GM18520 (cell line): ENCODE measurements at regions not wholly inside any gene's neighbourhood (a gene's known extent, or its start where the extent isn't known, plus 50 kb on each side); places are given as distances from the start of the nearest gene placed in this dataset.

ENCODE experiments used
- ATAC-seq: cut with Tn5 transposase; IDR thresholded peaks from one replicate; pipeline ENCODE4 v1.9.1; 2021; ENCODE audit not compliant: unreplicated experiment

DNA sequence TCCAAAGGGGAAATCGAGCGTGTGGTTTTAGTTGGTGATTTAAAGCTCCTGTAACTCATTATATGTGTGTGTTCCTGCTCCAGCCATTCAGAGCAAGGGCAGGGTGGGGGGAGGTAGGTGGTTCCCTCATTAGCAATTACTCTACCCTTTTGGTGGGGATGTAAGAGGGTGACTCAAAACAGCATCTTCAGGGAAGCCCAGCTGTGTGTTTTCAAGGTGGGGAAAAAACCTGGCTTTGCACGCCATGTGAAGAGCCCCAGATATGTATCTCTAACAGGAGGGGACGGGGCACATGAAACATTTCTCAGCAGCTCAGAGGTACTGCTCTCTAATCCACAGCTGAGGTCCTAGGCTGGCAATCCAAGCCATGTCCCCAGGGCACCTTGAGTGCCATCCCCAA, 241.3 kb upstream of the ZFHX3 start:
- peak; percentile 88 for ATAC-seq

DNA sequence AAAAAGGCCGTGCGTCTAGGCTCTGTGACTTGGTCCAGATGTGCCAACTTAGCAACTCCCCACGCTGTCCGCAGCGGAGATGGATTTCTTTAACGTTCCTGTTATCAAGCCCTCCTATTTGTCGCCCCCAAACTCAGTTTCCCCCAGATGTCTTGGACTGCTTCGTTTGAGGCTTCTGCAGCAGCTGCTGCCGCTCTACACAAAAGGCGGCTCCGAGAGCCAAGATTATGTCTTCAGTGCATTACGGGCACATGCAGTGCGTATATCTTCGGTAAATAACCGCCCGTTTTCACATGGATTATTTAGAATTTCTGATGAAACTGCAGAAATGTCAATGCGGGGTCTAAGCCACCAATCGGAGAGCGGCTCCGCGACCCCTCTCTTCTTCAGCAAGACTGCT, 240.6 kb upstream of the ZFHX3 start:
- no peak for ATAC-seq

DNA sequence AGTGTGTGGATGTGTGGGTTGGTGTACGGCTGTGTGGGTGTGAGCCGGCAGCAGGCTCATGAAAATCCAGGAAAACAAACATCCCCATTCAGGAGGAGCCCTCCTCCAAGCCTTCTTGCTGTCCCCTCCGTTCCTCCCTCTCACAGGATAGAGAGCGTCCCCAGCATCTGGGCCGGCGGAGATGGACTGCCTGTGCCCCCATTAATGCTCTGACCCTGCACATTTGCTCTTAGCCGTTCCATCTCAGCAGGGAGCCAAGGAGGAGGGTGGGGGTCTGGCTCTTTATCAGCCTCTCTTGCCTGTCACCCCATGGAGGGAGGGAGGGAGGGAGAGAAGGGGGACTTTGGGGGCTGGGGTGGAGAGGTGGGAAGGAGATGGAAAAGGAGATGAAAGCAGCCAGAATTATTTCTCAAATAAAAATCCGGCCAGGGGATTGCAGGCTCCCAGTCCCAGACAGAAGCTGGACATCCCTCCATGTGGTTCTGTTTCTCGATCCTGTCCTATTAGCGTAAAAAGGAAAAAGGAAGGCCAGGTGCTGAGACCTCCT, 240.0 kb upstream of the ZFHX3 start:
- no peak for ATAC-seq

DNA sequence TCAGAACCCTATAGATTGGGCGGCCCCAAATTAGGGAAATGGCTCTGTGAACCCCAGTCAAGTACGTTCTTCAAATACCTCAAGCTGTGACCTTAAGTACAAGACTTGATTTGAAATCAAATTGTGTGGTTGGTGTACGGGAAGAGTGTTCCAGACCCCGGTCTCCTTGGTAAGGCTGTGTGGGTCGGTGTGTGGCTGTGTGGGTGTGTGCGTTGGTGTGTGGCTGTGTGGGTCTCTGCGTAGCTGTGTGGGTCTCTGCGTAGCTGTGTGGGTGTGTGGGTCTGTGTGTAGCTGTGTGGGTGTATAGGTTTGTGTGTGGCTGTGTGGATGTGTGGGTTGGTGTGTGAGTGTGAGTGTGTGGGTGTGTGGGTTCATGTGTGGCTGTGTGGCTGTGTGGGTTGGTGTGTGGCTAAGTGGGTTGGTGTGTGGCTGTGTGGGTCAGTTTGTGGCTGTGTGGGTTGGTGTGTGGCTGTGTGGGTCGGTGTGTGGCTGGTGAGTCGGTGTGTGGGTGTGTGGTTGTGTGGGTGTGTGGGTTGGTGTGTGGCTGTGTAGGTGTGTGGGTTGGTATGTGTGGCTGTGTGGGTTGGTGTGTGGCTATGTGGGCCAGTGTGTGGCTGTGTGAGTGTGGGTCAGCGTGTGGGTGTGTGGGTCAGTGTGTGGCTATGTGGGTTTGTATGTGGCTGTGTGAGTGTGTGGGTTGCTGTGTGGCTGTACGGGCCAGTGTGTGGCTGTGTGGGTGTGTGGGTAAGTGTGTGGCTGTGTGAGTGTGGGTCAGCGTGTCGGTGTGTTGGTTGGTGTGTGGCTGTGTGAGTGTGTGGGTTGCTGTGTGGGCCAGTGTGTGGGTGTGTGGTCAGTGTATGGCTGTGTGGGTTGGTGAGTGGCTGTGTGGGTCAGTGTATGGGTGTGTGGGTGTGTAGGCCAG, 238.7 kb upstream of the ZFHX3 start:
- ATAC-seq: no peak

DNA sequence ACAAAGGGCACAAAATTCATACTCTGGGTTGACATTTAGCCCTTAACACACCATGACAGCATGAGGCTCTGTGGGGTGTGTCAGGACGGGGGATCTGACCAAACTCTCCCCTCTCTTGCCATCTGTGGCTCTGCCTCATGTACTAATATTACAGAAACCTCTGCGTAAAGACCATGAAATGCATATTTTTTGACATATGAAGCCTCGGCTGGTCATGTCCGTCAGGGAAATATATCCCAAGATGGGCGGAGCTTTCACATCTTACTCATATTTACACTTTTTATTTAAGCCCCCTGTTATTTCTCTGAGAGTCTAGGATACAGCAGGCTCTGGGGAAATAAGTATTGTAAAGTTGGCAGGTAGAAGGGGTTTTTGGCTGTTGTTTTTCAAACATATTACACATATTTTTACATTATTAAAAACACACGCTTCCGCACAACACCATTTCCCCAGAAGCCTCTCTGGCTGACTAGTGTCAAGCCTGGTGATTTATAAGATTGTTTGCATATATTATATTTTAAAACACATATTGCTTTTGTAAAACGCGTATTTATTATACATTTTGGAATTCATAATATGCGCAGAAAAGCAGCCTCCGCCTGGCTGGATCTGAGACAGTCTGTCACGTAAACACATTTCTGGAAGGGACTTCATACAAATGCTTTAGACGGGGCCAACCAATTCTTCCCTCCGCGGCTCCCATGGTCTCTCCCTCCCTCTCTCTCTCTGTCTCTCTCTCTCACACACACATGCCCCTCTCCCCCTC, 237.7 kb upstream of the ZFHX3 start:
- ATAC-seq: no peak

DNA sequence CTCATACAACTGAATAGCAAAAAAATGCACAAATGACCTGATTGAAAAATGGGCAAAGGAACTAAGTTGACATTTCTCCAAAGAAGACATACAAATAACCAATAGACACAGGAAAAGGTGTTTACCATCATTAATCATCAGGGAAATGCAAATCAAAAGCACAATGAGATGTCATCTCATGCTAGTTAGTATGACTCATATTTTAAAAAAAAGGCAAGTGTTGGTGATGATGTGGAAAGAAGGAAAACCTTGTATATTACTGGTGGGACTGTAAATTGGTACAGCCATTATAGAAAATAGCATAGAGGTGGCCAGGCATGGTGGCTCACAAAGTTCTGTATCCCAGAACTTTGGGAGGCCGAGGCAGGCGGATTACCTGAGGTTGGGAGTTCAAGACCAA, 232.5 kb upstream of the ZFHX3 start:
- ATAC-seq: no peak

DNA sequence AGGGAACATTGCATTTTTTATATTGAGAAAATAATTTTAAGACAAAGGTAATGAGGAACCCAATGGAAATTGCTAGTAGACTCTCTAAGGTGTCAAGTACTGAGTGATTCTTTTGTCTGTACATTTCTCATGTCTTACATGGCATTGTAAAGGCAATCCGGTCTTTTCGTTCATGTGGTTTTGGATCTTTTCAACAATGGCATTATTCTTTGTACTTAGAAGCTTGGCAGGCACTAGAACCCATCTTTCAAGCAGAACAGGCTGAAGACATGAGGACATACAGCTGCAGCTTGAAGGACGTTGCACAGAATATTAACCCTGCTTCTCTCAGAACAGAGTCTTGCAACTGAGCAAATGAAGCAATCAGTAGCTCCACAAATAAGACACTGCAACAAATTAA, 231.5 kb upstream of the ZFHX3 start:
- no peak for ATAC-seq

DNA sequence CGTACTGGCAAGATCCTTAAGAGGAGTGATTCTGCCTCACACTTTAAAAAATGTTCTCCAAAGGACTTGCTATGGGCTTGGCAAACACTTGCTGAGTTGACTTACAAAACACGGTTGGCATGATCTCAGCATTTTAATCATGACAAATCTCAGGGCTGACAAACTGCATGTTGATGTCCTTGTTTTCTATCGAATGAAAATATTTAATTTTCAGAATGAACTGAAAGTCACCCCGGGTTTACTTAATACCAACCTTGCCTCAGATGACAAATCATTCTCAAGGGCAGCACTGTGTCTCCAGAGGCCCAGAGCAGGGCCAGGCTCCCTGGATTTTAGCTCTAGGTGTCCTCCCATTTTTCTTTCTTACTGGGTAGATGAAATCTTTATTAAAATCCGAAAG, 229.1 kb upstream of the ZFHX3 start:
- ATAC-seq: no peak

DNA sequence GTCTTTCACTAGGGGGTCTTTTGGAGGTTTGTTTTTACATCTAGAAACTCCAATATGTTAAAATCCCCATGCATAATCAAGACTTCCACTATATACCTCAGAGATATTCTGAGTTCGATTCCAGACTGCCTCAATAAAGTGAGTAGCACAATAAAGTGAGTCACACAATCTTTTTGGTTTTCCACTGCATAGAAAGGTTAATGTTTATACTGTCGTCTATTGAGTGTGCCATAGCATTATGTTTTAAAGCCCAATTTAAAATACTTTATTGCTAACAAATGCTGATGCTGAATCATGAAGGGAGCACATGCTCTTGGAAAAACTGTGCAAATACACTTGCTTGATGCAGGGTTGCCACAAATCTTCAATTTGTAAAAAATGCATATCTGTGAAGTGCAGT, 227.5 kb upstream of the ZFHX3 start:
- ATAC-seq: no peak

DNA sequence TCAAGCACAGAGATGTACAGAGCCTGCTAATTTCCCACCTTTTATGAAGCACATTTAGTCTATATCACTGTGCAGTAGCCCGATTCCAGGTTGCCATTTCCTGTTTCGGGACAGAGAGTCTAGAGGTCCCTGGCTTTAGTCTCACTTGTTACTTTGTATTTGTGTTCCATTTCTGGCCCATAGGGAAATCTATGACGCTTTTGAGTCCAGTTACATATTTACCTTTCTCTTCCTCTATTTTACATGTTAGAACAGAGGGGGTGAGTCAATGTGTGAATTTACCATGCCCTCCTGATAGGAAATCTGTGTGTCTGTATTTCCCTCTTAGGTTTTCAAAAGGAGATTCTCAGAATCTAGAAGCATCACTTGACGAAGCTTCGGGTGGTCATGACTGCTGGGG, 227.1 kb upstream of the ZFHX3 start:
- ATAC-seq: no peak

DNA sequence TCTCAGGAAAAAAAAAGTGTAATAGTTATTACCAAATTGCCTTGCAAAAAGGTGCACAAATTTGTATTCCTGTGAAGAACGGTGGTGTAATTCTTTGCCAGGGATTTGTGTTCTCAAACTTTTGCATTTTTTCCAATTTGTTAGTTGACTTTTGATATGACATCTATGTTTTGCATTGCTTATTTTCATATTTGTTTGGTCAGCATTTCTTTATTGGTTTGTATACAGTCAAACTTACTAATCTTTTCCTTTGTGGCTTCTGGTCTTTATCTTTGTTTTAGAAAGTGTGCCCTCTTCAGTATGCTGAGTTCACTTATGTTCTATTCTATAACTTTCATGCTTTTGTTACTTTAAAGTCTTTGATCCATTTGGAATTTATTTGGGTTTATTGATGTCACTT, 226.2 kb upstream of the ZFHX3 start:
- no peak for ATAC-seq

DNA sequence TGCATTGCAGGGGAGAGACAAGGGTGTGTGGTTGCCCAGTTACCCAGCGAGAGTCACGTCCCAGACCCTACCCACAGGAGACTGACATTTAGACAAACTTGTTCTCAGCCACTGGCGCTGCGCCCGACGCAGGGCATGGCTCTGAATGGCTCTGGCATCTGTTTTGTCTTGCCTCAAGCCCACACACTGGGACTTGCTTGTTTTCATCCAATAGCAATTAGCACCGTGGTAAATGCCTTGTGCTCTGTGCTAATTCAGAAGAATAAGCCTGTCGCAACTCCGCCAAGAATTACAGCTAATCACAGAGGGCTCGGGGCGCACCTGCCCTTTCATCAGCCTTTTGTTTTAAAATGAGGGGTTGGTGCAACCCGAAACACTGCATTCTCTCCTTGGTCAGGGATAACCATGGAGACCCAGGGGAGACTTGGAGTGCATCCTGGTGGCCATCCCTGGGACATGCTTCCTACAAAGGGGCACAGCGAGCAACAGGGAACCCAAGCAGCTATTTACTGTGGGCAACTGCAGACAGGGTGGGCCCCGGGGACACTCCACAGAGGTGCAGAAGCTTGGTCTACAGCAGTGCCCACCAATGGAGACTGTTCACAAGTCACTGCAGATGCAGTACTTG, 220.6 kb upstream of the ZFHX3 start:
- ATAC-seq: no peak

DNA sequence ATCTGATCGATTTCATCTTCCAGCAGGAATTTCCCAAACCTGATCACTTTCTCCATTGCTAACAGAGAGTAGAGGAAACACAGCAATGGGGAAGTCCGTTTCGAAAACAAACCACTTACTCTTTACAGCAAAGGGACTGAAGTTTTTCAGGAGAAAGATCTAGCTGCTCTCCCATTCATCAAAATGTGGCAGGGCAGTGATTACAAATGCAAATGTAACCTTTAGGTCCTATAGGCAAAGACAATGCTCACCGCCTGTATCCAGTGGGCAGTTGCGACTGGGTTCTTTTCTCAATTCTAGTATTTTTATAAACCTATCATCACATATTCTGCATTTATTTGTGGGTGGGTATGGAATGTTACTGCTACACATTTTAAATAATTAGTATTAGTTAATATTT, 218.0 kb upstream of the ZFHX3 start:
- no peak for ATAC-seq

DNA sequence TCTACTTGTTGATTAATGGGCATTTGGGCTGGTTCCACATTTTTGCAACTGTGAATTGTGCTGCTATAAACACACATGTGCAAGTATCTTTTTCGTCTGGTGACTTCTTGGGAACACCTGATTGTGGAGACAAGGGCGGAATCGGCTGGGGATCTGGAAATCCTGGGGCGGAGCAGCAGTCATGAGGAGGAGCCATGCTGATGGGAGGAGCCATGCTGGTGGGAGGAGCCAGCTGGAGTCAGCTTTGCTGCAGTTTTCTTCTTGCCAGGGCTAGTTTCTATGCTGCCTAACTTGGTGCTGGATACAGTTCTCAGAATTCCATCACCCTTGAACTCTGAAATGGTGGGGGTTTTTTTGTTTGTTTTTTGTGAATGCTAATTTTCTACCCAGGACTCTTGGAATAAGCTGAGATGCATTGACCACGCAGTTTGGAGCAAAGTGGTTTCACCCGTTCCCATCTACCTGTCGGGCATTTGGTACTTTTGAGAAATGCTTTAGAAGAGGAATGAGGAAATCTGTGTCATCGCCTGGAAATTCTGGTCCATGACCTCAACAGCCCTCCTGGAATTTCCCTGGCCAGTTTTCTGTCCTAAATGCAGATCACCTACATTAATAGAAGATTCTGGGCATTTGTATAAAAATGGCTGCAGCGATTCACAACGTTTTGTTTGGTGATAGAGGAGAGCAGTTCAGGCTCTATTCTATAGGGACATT, 217.4 kb upstream of the ZFHX3 start:
- no peak for ATAC-seq

DNA sequence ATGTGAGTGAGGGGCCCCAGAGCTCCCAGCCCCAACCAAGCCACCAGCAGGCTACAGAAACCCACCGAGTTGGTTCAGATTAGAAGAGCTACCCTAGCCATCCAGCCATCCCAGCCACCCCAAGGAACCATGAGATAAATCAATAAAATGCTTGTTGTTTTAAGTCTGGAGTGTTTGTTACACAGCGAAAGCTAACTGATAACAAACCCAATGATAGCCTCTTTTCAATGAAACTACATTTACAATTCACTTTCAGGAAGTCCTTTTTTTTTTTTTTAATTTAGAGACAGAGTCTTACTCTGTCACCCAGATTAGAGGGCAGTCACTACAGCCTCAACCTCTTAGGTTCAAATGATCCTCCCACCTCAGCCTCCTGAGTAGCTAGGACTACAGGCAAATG, 215.0 kb upstream of the ZFHX3 start:
- ATAC-seq: no peak

DNA sequence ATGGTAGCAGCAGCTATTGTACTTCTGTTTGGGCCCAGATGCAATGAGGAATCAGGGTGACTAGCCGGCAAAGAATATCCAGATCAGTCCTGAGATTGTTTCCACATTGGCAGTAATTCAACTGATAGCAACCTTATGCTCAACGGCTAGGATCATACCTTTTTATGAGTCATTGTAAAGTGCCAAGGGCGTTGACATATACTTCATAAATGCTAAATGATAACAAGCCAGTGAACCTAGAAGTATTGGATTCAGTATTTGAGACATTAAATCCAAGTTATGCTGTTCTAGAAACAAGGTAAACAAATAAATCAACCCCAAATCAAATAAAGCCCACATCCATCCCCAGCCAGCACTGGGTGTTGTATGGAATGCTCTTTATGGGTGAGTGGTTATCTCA, 207.1 kb upstream of the ZFHX3 start:
- ATAC-seq: no peak

DNA sequence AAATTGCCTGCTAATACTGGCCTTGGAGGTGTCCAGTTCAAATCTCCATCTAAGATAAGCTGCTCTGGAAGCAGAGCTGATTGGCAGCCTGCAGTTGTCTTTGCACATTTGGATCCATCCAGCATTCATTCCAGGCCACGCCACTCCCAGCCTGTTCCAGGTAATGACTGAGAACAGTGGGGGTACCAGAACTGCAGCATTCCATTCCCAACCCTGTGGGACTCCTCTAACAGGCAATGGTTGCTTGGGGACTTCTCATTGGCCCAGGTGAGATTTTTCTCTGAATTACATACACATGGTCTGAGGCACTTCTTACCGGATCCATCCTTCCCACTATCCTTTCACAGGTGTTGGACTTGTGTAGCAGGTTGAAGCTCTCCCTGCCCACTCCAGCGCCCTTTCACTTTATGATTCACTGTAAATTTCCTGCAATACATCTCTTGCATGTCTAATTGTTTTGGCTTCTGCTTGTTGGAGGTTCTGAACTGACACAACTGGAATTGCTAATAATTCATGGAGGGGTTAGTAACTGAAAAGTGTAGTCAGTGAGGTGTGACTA, 206.1 kb upstream of the ZFHX3 start:
- no peak for ATAC-seq

DNA sequence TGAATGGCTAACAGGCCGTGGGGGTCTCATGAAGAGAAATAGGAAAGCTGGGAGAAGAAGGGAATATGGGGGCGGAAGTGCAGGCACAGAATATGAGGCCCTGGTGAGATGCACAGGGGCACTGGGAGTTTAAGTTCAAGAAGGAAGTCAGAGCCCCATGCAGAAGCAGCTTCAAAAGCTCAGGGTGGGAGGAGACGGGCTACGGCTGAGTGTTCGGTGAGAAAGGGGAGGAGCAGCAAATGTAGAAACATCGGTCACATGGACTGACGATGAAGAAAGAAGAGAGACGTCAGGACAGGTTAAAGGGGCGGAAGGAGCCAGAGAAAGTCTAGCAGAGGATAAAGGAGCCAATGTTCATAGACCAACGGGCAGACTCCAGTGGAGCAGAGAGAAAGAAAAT, 204.5 kb upstream of the ZFHX3 start:
- ATAC-seq: no peak

DNA sequence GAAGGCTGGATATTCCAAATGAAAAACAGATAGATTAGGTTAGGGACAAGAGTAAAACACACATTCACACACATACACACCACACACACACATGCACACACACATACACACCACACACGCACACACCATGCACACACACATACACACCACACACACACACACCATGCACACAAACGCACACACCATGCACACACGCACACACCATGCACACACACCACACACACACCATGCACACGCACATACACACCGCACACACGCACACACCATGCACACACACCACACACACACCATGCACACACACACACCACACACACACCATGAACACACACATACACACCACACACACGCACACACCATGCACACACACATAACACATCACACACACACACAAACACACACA, 203.7 kb upstream of the ZFHX3 start:
- no peak for ATAC-seq

DNA sequence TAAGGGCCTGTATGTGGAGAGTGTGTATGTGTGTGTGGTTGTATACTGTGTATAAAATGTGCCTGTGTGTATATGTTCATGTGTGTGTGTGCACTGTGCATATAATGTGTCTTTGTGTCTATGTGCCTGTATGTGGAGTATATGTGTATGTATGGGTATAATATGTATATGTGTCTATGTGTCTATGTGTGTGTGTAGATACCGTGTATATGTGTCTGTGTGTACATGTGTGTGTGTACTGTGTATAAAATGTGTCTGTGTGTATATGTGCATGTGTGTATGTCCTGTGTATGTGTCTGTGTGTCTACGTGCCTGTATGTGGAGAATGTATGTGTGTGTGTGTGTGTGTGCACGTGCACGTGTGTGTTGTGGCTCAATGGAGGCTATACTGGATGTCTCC, 200.4 kb upstream of the ZFHX3 start:
- ATAC-seq: no peak

DNA sequence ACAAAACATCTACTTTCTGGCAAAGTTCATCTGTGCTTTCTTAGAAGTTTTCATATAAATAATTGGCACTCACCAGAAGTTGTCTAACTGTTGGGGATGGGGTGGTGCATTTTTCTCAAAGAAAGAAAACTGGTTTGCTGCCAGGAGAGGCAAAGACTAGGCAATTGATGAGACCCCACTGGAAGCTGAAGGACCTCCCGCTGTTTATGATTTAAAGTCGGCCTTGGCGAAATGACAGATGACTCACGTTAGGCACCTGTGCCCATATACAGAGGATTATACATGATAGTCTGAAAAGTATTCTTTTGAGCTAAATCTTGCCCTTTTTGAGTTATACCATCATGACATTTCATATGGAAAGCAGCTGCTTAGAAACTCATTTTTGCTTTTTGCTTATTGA, 193.0 kb upstream of the ZFHX3 start:
- ATAC-seq: no peak
